Retinal pigment epithelial cell (primary cell): ENCODE measurements at regions not wholly inside any gene's neighbourhood (a gene's known extent, or its start where the extent isn't known, plus 50 kb on each side); places are given as distances from the start of the nearest gene placed in this dataset.

Source experiments
- DNase-seq: peaks from one replicate; pipeline ENCODE4 v3.0.0-alpha.2; 2010; ENCODE audit warnings: low read depth
- H3K4me3 ChIP-seq: 2 replicates; pipeline ENCODE4 v1.5.1; 2011; ENCODE audit warnings: mild to moderate bottlenecking, low read length, control low read depth, moderate library complexity
- TF ChIP-seq, protein P1 (sequence below): conservative IDR thresholded peaks from 2 replicates; pipeline ENCODE4 v1.5.1; 2011; ENCODE audit warnings: low read depth, low read length, control low read depth, inconsistent platforms

DNA sequence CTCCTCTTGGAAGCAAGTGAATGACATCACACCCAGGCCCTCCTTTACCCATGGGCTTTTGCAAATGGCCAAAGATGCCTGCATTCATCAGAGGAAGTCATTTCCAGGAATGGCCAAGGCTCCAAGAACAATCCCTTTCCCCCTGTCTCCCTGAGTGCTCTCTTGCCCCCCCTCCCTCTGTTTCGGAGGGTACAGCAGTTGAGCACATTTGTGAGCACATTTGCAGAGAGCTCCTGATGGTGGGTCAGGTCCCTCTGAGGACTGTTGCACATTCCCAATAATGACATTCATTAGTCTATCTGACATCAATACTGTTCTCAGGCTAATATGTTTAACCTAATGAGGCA lies 113.4 kb downstream of the MATN1 start:
- H3K4me3 ChIP-seq: no peak overlapping the region
- TF ChIP-seq, protein P1, sequence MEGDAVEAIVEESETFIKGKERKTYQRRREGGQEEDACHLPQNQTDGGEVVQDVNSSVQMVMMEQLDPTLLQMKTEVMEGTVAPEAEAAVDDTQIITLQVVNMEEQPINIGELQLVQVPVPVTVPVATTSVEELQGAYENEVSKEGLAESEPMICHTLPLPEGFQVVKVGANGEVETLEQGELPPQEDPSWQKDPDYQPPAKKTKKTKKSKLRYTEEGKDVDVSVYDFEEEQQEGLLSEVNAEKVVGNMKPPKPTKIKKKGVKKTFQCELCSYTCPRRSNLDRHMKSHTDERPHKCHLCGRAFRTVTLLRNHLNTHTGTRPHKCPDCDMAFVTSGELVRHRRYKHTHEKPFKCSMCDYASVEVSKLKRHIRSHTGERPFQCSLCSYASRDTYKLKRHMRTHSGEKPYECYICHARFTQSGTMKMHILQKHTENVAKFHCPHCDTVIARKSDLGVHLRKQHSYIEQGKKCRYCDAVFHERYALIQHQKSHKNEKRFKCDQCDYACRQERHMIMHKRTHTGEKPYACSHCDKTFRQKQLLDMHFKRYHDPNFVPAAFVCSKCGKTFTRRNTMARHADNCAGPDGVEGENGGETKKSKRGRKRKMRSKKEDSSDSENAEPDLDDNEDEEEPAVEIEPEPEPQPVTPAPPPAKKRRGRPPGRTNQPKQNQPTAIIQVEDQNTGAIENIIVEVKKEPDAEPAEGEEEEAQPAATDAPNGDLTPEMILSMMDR: no peak
- DNase-seq: no peak

- H3K4me3 ChIP-seq: no peak overlapping the region
- no peak for DNase-seq
- TF ChIP-seq, protein P1: no peak
These were observed 113.9 kb downstream of the MATN1 start for GRCh38 chr1:30609336-30609998.

DNA sequence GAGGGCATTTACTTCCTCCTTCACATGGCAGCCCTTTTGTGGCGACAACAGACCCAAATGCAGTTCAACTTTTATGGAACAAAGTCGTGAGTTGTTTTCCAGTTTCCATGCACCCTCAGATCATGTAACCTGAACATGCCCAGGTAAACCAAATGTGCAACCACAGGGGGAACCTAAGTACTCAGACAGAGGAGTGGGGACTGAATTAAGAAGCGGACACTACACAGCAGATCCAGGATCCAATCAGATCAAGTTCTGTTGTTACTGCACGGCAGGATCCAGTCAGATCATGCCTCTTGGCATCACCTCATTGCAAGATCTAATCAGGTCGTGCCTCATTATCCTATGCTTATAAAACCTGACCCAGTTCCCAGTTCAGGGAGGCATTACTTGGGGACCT lies 115.7 kb downstream of the MATN1 start:
- no peak overlapping the region for H3K4me3 ChIP-seq
- TF ChIP-seq, protein P1: no peak
- DNase-seq: no peak

GRCh38 chr1:30606166-30606565 lies 117.2 kb downstream of the MATN1 start:
- DNase-seq: no peak
- TF ChIP-seq, protein P1: no peak
- no peak overlapping the region for H3K4me3 ChIP-seq

GRCh38 chr1:30605441-30605920 lies 117.9 kb downstream of the MATN1 start:
- no peak overlapping the region for H3K4me3 ChIP-seq
- TF ChIP-seq, protein P1: no peak
- no peak for DNase-seq

DNA sequence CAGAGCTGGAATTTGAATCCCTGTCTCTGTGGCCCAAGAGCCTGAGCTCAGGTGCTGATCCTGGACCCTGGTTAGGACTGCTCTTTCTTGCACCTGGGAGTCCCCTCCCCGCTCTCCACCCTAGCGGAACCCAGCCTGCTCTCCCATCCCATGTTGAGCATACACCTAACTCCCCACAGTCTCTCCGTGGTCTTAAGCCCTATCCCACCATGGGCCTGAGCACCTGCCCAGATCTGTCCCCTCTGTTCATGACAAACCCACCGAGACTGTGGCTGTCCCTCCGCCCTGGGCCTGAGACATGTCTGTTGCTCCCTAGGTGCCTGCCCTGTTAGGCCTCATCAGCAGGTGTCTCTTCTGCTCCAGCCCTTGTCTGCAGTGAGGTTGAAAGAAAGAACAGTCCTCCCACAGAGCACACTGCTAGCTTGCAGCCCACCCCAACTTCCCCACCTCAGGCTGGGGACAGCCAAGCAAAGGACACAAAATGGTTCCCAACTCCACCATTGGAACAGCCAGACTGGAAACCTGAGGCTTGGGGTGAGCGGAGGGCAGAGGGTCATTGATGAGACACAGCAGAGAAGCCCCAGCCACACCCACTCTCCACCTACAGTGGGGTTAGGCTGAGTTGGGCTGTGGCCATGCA lies 118.5 kb downstream of the MATN1 start:
- TF ChIP-seq, protein P1: no peak
- no peak overlapping the region for H3K4me3 ChIP-seq
- DNase-seq: no peak
